ENCODE measurements at regions not wholly inside any gene's neighbourhood (a gene's known extent, or its start where the extent isn't known, plus 50 kb on each side); places are given as distances from the start of the nearest gene placed in this dataset.

DNA sequence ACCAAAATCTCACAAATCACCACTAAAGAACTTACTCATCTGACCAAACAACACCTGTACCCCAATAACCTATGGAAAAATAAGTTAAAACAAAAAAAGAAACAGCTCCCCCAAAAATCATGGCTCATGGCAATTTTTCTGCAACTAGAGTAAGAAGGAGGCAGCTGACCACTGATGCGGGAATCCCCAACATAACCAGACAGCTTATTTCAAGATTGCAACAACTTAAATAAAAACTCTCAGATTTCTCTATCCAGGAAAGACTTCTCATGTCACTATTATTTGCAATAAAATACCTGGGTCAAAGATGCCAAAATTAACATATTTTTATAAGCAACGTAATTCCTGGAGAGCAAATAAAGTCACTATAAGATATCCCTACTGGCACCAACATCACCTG, 128.1 kb upstream of the LY86 start:
- H3K9ac ChIP-seq, result no peak overlapping the region
- no peaks in the 10 kb centered on the region for H3K36me3 ChIP-seq (replicated peaks in 1 of 2; ENCODE audit: control insufficient read depth in 1 of 2, insufficient read depth in 2 of 2, low read length in 1 of 2)
- no peaks in the 10 kb centered on the region for H3K79me2 ChIP-seq (ENCODE audit: insufficient read depth)
- 26% methylated on average over 2 of the region's 2 CpGs for WGBS (ENCODE audit: low lambda C conversion rate)
- no peak overlapping the region for H3K27ac ChIP-seq (ENCODE audit: low read depth in 2 of 2, low read length in 1 of 2)
- no peaks in the 10 kb centered on the region for H3K9me2 ChIP-seq
- TF ChIP-seq NRF1 (IDR thresholded peaks at IDR 0.05; ENCODE audit: low read depth, low read length) (no peak), EP300 (IDR thresholded peaks at IDR 0.05; ENCODE audit: borderline replicate concordance in 1 of 2, low read depth in 1 of 2, low read length in 1 of 2) (no peak), POLR2AphosphoS5 (IDR thresholded peaks at IDR 0.05; ENCODE audit: low read depth, low read length) (no peak), JUND (IDR thresholded peaks at IDR 0.05) (no peak), MXI1 (IDR thresholded peaks at IDR 0.05; ENCODE audit: low read depth, low read length) (no peak), NFIC (IDR thresholded peaks at IDR 0.05; ENCODE audit: borderline replicate concordance) (no peak), RFX5 (IDR thresholded peaks at IDR 0.05; ENCODE audit: low read length) (no peak), RXRA (IDR thresholded peaks at IDR 0.05; ENCODE audit: borderline replicate concordance, low read depth) (no peak), FOXJ3 (CRISPR knock-in tag; IDR thresholded peaks at IDR 0.05) (no peak)
- TF ChIP-seq, protein P1, sequence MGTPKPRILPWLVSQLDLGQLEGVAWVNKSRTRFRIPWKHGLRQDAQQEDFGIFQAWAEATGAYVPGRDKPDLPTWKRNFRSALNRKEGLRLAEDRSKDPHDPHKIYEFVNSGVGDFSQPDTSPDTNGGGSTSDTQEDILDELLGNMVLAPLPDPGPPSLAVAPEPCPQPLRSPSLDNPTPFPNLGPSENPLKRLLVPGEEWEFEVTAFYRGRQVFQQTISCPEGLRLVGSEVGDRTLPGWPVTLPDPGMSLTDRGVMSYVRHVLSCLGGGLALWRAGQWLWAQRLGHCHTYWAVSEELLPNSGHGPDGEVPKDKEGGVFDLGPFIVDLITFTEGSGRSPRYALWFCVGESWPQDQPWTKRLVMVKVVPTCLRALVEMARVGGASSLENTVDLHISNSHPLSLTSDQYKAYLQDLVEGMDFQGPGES (IDR thresholded peaks at IDR 0.05; ENCODE audit: low read depth, low read length), result no peak
- DNase-seq, result no peak
- no peak overlapping the region for H3K4me3 ChIP-seq (ENCODE audit: low read depth in 2 of 2, low read length in 1 of 2)
- CTCF ChIA-PET, result interaction anchor here (0.7 kb wide), 1 partner anchor 10 kb away, joined by 3 read pairs; no protein-coding TSS in a partner anchor
- no peak overlapping the region for H2AFZ ChIP-seq (ENCODE audit: low read depth)
- H3K4me1 ChIP-seq (ENCODE audit: control insufficient read depth in 1 of 2, insufficient read depth in 2 of 2, low read depth in 1 of 2, low read length in 1 of 2), result no peaks in the 10 kb centered on the region
- H3F3A ChIP-seq (replicated peaks; ENCODE audit: insufficient read depth), result no peaks in the 10 kb centered on the region
- no peaks in the 10 kb centered on the region for H3K27me3 ChIP-seq (ENCODE audit: insufficient read depth)
- H3K4me2 ChIP-seq, result no peak overlapping the region
- POLR2A ChIA-PET, result no interaction called here
- no peaks in the 10 kb centered on the region for H4K20me1 ChIP-seq (ENCODE audit: insufficient read depth)
- no peaks in the 10 kb centered on the region for H3K9me3 ChIP-seq

DNA sequence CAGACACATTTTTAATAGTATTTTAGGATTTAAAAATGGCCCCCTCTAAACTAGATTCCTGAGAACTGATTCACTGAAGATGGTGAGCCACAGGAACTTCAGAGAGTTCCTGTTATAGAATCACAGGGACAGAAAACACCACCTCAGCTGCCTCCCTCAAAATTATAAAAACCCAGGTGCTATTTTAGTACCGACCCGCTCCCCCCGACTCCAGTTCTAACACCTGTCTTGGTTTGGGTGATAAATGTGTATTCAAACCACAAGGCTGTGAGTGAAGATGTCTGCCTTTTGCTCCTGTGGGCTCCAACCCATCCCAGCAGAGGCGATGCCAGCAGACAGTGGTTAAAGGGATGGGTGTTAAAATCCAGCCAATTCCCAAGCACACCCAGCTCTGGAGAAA, 127.4 kb upstream of the LY86 start:
- H3K27ac ChIP-seq (ENCODE audit: low read depth in 2 of 2, low read length in 1 of 2), result no peak overlapping the region
- H3K4me1 ChIP-seq (ENCODE audit: control insufficient read depth in 1 of 2, insufficient read depth in 2 of 2, low read depth in 1 of 2, low read length in 1 of 2), result no peaks in the 10 kb centered on the region
- H3K36me3 ChIP-seq (replicated peaks in 1 of 2; ENCODE audit: control insufficient read depth in 1 of 2, insufficient read depth in 2 of 2, low read length in 1 of 2), result no peaks in the 10 kb centered on the region
- no peak overlapping the region for H3K9ac ChIP-seq
- H4K20me1 ChIP-seq (ENCODE audit: insufficient read depth), result no peaks in the 10 kb centered on the region
- no peaks in the 10 kb centered on the region for H3K9me3 ChIP-seq
- WGBS (ENCODE audit: low lambda C conversion rate), result 6% methylated on average over 4 of the region's 4 CpGs
- no peaks in the 10 kb centered on the region for H3F3A ChIP-seq (replicated peaks; ENCODE audit: insufficient read depth)
- CTCF ChIA-PET, result interaction anchor here (0.7 to 1.3 kb wide), 2 partner anchors 9 to 19 kb away, joined by 3 read pairs; no protein-coding TSS in a partner anchor
- no peak overlapping the region for H3K4me3 ChIP-seq (ENCODE audit: low read depth in 2 of 2, low read length in 1 of 2)
- POLR2A ChIA-PET, result no interaction called here
- no peak overlapping the region for H2AFZ ChIP-seq (ENCODE audit: low read depth)
- no peaks in the 10 kb centered on the region for H3K79me2 ChIP-seq (ENCODE audit: insufficient read depth)
- H3K4me2 ChIP-seq, result no peak overlapping the region
- DNase-seq, result no peak
- no peaks in the 10 kb centered on the region for H3K9me2 ChIP-seq
- no peaks in the 10 kb centered on the region for H3K27me3 ChIP-seq (ENCODE audit: insufficient read depth)
- TF ChIP-seq GATA2 (CRISPR knock-in tag; IDR thresholded peaks at IDR 0.05) (no peak), TCF12 (IDR thresholded peaks at IDR 0.05) (no peak), FOSL2 (IDR thresholded peaks at IDR 0.05; ENCODE audit: borderline replicate concordance, low read depth) (no peak), TAF1 (IDR thresholded peaks at IDR 0.05; ENCODE audit: borderline replicate concordance, low read depth, low read length) (no peak), EP300 (IDR thresholded peaks at IDR 0.05; ENCODE audit: borderline replicate concordance in 1 of 2, low read depth in 1 of 2, low read length in 1 of 2) (no peak), SIN3A (IDR thresholded peaks at IDR 0.05; ENCODE audit: borderline replicate concordance, low read depth, low read length) (no peak), RXRA (IDR thresholded peaks at IDR 0.05; ENCODE audit: borderline replicate concordance, low read depth) (no peak), SMC3 (IDR thresholded peaks at IDR 0.05; ENCODE audit: low read depth, low read length) (no peak), FOXM1 (IDR thresholded peaks at IDR 0.05; ENCODE audit: low read depth) (no peak), MEF2A (IDR thresholded peaks at IDR 0.05; ENCODE audit: borderline replicate concordance, low read depth) (no peak)
- TF ChIP-seq, protein P2, sequence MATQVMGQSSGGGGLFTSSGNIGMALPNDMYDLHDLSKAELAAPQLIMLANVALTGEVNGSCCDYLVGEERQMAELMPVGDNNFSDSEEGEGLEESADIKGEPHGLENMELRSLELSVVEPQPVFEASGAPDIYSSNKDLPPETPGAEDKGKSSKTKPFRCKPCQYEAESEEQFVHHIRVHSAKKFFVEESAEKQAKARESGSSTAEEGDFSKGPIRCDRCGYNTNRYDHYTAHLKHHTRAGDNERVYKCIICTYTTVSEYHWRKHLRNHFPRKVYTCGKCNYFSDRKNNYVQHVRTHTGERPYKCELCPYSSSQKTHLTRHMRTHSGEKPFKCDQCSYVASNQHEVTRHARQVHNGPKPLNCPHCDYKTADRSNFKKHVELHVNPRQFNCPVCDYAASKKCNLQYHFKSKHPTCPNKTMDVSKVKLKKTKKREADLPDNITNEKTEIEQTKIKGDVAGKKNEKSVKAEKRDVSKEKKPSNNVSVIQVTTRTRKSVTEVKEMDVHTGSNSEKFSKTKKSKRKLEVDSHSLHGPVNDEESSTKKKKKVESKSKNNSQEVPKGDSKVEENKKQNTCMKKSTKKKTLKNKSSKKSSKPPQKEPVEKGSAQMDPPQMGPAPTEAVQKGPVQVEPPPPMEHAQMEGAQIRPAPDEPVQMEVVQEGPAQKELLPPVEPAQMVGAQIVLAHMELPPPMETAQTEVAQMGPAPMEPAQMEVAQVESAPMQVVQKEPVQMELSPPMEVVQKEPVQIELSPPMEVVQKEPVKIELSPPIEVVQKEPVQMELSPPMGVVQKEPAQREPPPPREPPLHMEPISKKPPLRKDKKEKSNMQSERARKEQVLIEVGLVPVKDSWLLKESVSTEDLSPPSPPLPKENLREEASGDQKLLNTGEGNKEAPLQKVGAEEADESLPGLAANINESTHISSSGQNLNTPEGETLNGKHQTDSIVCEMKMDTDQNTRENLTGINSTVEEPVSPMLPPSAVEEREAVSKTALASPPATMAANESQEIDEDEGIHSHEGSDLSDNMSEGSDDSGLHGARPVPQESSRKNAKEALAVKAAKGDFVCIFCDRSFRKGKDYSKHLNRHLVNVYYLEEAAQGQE (IDR thresholded peaks at IDR 0.05; ENCODE audit: low read depth, low read length), result no peak
- TF ChIP-seq, protein P3, sequence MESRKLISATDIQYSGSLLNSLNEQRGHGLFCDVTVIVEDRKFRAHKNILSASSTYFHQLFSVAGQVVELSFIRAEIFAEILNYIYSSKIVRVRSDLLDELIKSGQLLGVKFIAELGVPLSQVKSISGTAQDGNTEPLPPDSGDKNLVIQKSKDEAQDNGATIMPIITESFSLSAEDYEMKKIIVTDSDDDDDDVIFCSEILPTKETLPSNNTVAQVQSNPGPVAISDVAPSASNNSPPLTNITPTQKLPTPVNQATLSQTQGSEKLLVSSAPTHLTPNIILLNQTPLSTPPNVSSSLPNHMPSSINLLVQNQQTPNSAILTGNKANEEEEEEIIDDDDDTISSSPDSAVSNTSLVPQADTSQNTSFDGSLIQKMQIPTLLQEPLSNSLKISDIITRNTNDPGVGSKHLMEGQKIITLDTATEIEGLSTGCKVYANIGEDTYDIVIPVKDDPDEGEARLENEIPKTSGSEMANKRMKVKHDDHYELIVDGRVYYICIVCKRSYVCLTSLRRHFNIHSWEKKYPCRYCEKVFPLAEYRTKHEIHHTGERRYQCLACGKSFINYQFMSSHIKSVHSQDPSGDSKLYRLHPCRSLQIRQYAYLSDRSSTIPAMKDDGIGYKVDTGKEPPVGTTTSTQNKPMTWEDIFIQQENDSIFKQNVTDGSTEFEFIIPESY (IDR thresholded peaks at IDR 0.05; ENCODE audit: borderline replicate concordance, low read depth), result no peak
- TF ChIP-seq, protein P4, sequence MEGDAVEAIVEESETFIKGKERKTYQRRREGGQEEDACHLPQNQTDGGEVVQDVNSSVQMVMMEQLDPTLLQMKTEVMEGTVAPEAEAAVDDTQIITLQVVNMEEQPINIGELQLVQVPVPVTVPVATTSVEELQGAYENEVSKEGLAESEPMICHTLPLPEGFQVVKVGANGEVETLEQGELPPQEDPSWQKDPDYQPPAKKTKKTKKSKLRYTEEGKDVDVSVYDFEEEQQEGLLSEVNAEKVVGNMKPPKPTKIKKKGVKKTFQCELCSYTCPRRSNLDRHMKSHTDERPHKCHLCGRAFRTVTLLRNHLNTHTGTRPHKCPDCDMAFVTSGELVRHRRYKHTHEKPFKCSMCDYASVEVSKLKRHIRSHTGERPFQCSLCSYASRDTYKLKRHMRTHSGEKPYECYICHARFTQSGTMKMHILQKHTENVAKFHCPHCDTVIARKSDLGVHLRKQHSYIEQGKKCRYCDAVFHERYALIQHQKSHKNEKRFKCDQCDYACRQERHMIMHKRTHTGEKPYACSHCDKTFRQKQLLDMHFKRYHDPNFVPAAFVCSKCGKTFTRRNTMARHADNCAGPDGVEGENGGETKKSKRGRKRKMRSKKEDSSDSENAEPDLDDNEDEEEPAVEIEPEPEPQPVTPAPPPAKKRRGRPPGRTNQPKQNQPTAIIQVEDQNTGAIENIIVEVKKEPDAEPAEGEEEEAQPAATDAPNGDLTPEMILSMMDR (IDR thresholded peaks at IDR 0.05), result no peak

Measured in SK-N-SH (cell line).